Skin epidermis (tissue), 12 donors: ENCODE measurements at regions not wholly inside any gene's neighbourhood (a gene's known extent, or its start where the extent isn't known, plus 50 kb on each side); places are given as distances from the start of the nearest gene placed in this dataset.
A peak's percentile ranks its signal among the peaks of the same experiment; 100 is the strongest.

ENCODE experiments used
- H3K27ac ChIP-seq, 21 experiments: fragments of 200-600 bp; sonication (generic) in 11 of 21; one replicate each; pipeline ENCODE4 v1.5.0; 2020; ENCODE audit warnings: mild to moderate bottlenecking in 3 of 21, inconsistent platforms in 2 of 21, moderate library complexity in 2 of 21
- H3K4me3 ChIP-seq, 7 experiments: fragments of 200-600 bp; sonication (generic) in 2 of 7; one replicate each; pipeline ENCODE4 v1.5.0; 2020; ENCODE audit warnings: inconsistent platforms in 2 of 7, mild to moderate bottlenecking in 2 of 7, moderate library complexity in 1 of 7

DNA sequence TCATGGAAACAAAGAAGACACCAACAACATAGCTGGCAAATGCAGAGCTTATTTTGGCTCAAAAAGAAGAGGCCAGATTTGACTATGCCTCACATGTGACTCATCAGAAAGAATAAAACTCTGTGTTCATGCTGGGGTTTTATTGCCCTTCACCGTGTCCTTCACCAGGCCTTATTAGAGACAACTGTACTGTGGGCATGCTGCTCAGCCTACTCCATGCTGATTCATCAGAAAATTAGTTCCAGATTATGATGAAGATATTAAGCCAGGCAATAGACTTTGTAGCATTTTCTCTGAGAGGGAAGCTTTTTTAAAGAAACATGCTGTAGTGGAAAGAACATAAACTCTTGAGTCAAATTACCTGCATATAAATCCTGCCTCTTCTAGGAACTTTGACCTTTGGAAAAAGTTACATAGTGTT is 89.8 kb downstream of the CYB561 start:
- Histone ChIP-seq H3K4me3 (no peak overlapping the region), H3K27ac (peak overlapping the region in 12 of 21 experiments; percentile 9 to 65 (median 46))

DNA sequence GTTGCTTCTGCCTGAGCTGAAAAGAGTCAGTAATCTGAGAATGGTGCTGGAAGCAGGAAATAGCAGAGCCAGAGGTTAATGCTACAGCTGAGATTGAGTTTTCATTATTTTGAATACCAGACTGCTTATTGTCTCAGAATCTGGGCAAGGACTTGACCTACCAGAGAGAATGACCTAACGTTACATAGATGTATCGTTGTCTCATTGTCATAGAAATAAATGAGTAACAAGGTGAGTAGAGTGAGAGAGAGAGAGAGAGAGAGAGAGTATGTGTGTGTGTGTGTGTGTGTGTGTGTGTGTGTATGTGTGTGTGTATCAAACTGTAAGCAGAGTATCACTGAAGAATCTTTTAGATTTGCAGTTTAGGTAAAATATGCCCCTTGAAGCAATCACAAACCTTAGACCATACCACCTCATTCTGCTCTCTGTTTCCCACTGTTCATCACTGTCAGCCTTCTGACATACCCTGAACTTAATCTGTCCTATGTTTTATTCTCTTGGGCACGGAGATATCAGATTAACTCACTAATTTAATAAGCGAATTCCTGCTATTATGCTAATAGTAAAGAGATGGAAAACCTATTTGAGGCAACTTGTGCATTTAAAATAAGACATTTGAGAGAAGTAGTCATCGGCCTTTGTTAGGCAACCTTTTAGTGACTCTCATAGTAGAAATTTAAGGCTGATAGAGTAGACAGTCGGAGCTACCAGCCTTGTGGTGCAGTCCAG is 87.8 kb downstream of the CYB561 start:
- peak overlapping the region in 8 of 21 experiments; percentile 16 to 59 (median 38) for H3K27ac ChIP-seq

GRCh38 chr17:63358956-63359355 is 87.2 kb downstream of the CYB561 start:
- peak overlapping the region in 1 of 21 experiments; percentile 7 for H3K27ac ChIP-seq
- H3K4me3 ChIP-seq = no peak overlapping the region

More for the DNA sequence above, 87.8 kb downstream of the CYB561 start:
- no peak overlapping the region for H3K4me3 ChIP-seq

DNA sequence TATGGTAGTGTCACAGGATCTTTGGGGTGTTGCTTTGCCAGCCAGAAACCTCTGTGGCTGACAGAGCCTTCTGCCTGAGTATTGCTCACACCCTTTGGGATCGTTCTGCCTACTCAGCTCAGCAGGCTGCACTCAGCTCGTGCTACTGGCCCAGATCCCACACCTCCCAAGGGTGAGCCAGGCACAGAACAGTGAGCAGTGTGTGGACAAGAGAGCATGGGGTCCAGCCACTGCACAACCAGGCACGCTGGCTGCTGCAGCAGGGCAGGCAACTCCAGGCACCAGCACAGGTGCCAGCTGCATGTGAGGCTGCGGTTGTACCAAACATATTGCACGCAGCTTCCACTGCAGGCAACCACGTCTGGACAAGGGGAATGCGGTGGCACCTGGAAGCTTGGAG is 84.9 kb downstream of the CYB561 start:
- Histone ChIP-seq H3K4me3 (no peak overlapping the region), H3K27ac (no peak overlapping the region)

DNA sequence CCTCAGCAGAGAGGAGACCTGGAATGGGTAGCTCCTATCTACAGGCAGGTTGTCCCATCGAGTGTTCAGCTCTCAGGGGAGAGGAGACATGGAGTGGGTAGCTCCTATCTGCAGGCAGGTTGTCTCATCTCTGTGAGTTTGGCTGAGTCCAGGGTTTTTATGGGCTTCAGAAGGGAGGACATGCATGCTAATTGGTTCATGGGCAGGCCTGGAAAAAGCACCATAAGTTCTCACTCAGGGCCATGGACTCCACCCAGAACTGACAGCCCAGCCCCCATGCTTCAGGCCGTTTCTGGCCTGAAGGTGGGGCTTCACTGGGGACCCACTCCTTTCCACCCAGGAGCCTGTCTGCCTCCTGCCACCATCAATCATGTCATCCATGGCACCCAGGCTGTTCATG is 84.0 kb downstream of the CYB561 start:
- Histone ChIP-seq H3K27ac (no peak overlapping the region), H3K4me3 (no peak overlapping the region)

DNA sequence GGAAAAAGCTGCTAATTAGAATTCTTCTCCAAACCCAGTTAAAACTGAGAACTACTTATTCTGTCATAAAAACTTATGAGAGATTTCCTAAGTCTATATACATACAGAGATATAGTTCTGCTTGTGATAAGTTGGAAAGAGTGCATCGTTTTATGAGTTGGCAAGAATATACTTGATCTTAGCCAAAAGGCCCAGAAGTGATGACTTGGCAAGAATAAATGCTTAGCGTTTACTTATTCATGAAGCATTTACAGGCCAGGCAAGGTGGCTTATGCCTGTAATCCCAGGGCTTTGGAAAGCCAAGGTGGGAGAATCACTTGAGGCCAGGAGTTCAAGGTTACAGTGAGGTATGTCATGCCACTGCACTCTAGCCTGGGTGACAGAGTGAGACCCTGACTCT is 81.7 kb downstream of the CYB561 start:
- no peak overlapping the region for H3K27ac ChIP-seq

DNA sequence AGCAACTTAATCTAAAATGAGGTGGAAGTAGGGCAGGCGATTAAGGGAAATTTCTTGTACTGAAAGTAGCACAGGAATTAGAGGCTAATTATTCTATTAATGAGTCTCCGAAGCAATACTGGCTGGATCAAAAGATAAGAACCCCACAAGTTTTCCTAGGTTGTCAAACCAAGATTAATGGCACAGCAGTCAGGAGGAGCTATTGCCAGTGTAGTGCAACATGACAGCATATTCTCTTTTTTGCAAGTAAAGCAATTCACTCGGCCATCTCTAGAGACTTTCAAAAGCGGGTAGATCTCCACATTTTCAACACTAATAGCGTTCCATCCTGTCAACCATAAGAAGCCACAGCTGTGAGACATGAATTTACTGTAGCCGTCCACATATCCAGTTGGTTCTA is 81.2 kb downstream of the CYB561 start:
- H3K27ac ChIP-seq = no peak overlapping the region
- H3K4me3 ChIP-seq = no peak overlapping the region

More for the DNA sequence above, 81.7 kb downstream of the CYB561 start:
- no peak overlapping the region for H3K4me3 ChIP-seq

DNA sequence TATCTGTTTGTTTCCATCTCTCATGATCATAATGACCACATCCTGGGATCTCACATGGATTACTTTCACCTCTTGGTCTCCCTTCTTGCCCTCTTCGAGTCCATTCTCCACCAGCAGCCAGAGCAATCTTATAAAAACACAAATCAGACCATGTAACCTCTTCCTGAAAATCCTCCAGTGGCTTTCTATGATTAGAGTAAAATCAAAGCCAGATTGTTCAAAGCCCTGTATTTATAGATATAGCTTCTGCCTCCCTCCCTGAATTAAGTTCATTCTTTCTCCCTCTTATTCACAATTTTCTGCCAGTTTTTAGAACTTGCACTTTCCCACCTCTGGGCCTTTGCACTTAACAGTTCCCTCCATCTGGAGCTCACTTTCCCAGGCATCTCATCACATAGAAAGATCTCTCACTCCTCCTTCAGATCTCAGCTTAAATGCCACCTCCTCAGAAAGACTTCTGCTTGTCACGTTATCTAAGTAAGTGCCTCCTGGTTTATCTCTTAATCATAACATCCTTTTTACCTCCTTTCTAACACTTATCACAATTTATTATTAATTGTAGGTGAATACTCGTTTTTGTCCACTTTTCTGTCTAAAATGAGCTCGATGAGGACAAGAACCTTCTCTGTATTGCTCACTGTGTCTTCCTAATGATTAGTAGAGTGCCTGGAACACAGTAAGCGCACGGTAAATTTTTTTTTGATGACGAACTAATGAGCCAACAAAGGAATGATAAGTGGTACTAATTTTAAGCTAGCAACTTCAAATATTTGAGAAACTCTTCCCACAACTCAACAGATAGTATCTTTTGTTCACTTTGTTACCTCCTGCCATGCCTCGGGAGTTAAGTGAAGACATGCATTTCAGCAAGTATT is 80.5 kb downstream of the CYB561 start:
- Histone ChIP-seq H3K4me3 (no peak overlapping the region), H3K27ac (no peak overlapping the region)

GRCh38 chr17:63366241-63366566 is 79.9 kb downstream of the CYB561 start:
- no peak overlapping the region for H3K27ac ChIP-seq
- H3K4me3 ChIP-seq = no peak overlapping the region

DNA sequence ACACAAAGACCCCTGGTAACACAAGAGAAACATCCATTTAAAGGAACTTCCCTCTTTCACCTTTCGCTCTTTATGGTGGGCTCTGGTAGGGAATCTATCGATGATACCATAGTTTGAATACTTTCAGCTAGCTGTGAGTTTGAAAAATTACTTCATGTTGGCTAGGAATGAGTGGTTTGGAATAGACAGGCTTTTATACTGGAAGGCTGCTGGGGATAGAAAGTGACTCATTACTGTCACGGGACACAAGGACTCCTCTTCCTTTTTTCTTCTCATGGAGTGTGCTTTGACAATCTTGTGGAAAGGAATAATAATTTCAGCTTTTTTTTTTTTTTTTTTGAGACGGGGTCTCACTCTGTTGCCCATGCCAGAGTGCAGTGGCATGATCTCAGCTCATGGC is 76.9 kb downstream of the CYB561 start:
- no peak overlapping the region for H3K4me3 ChIP-seq
- peak overlapping the region in 7 of 21 experiments; percentile 17 to 83 (median 69) for H3K27ac ChIP-seq

GRCh38 chr17:63370696-63371095 is 75.4 kb downstream of the CYB561 start:
- Histone ChIP-seq H3K27ac (peak overlapping the region in 5 of 21 experiments; percentile 21 to 83 (median 53)), H3K4me3 (no peak overlapping the region)

- no peak overlapping the region for H3K27ac ChIP-seq
- no peak overlapping the region for H3K4me3 ChIP-seq
These were observed 69.2 kb downstream of the CYB561 start for GRCh38 chr17:63376949-63377348.

DNA sequence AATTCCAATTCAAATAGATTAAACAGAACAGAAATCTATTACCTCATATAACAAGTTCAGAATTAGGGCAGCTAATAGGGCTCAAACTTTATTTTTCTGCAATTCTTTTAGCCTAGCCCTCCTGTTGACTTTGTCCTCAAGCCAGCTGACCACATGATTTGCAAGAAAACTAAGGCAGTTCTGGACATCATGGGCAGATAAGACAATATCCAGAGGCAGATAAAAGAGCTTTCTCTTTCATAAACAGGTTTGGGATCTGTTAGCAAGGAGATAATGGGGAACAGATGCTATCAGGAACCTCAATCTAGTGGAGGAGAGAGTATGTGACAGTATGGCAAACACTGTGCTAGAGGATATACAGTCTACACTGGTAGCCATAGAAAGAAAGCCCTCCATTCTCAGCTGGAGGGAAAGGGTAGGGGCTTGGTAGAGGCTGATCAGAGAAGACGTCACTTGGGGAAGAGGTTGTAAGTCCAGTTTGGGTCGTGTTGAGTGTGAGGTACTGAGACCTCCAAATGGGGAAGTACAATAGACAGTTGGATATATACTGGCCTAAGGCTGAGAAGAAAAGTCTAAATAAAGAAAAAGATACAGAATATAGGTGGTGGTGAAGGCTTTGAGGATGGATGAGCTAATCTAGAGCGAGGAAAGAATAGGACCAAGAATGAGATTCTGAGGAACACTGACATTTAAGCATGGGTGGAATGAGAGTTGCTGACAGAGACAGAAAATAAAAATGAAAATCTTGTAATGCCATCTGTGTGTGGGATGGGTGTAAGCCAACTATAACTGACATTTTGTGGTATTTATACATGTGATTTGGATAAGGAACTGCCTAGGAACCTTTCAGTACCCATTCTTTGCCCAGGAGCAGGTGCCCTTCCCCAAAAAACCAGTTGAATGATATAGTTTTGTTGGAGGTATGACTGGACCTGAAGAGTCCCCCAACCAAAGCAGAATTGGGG is 67.4 kb downstream of the CYB561 start:
- Histone ChIP-seq H3K27ac (no peak overlapping the region), H3K4me3 (no peak overlapping the region)

DNA sequence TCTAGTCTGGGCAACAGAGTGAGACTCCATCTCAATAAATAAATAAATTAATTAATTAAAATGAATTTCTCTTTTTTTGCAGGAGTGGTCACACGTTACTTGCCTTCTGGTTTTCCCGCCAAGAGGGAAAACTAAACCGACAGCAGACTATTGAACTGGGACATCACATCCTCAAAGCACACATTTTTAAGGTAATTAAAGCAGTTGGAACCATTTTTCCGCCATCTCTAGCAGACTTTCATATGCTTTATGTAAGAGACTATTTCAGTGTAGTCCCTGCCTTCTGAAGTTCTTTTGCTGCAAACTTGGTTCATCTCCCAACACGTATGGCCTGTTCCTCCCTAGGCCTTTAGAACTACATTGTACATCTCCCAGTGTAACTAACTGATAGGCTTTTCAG is 66.5 kb downstream of the CYB561 start:
- no peak overlapping the region for H3K4me3 ChIP-seq
- H3K27ac ChIP-seq = peak overlapping the region in 1 of 21 experiments; percentile 1

GRCh38 chr17:63381101-63381729 is 64.9 kb downstream of the CYB561 start:
- H3K27ac ChIP-seq = peak overlapping the region in 1 of 21 experiments; percentile 1
- H3K4me3 ChIP-seq = no peak overlapping the region

- no peak overlapping the region for H3K27ac ChIP-seq
- no peak overlapping the region for H3K4me3 ChIP-seq
These were observed 64.0 kb downstream of the CYB561 start for GRCh38 chr17:63382136-63382535.
